Keratinocyte (primary cell): ENCODE measurements at regions not wholly inside any gene's neighbourhood (a gene's known extent, or its start where the extent isn't known, plus 50 kb on each side); places are given as distances from the start of the nearest gene placed in this dataset.

Source experiments
- DNase-seq: peaks from one replicate; pipeline ENCODE4 v3.0.0-alpha.2; 2011; ENCODE audit warnings: low read depth, missing footprints, low spot score
- FAIRE-seq: peaks from 2 replicates; lab custom pipeline; 2011; peaks lifted over from hg19 to GRCh38; lab: Jason Lieb, UNC
- H2AFZ ChIP-seq: 2 replicates; pipeline ENCODE4 v1.6.0; 2012; ENCODE audit warnings: low read length, control low read depth, inconsistent platforms; ENCODE audit not compliant: control insufficient read depth
- H3K27ac ChIP-seq: 2 replicates; pipeline ENCODE4 v1.5.1; 2011; ENCODE audit warnings: low read length; ENCODE audit not compliant: control insufficient read depth, insufficient read depth
- H3K27me3 ChIP-seq: 3 replicates; pipeline ENCODE4 v1.6.0; 2011; ENCODE audit warnings: low read length; ENCODE audit not compliant: control insufficient read depth, insufficient read depth; ENCODE audit errors: extremely low read depth
- H3K36me3 ChIP-seq, 2 experiments: 2 replicates in 1 of 2; 3 replicates in 1 of 2; pipeline ENCODE4 v1.5.1; 2011; ENCODE audit warnings: low read length in 2 of 2, mild to moderate bottlenecking in 1 of 2; ENCODE audit not compliant: control insufficient read depth in 2 of 2, insufficient read depth in 2 of 2; ENCODE audit errors: extremely low read depth in 1 of 2
- H3K4me1 ChIP-seq: 3 replicates; pipeline ENCODE4 v1.5.1; 2011; ENCODE audit warnings: low read length; ENCODE audit not compliant: control insufficient read depth, insufficient read depth; ENCODE audit errors: extremely low read depth
- H3K4me2 ChIP-seq: 3 replicates; pipeline ENCODE4 v1.6.0; 2011; ENCODE audit warnings: low read depth, low read length; ENCODE audit not compliant: control insufficient read depth, insufficient read depth; ENCODE audit errors: extremely low read depth
- H3K4me3 ChIP-seq, 3 experiments: fragments of 200-600 bp in 1 of 3; sonication (generic) in 1 of 3; 2 replicates in 2 of 3; 3 replicates in 1 of 3; pipeline ENCODE4 v1.5.1; 2011 to 2016; ENCODE audit warnings: low read length in 3 of 3, mild to moderate bottlenecking in 3 of 3, control low read depth in 2 of 3, inconsistent platforms in 1 of 3, low read depth in 1 of 3, mixed read lengths in 1 of 3, mixed run types in 1 of 3, moderate library complexity in 1 of 3; ENCODE audit not compliant: control insufficient read depth in 2 of 3, insufficient read depth in 2 of 3; ENCODE audit errors: extremely low read depth in 1 of 3
- H3K79me2 ChIP-seq: 2 replicates; pipeline ENCODE4 v1.6.0; 2012; ENCODE audit warnings: low read length; ENCODE audit not compliant: control insufficient read depth, insufficient read depth
- H3K9ac ChIP-seq: 3 replicates; pipeline ENCODE4 v1.6.0; 2011; ENCODE audit warnings: low read length; ENCODE audit not compliant: control insufficient read depth, insufficient read depth; ENCODE audit errors: extremely low read depth
- H3K9me1 ChIP-seq: 3 replicates; pipeline ENCODE4 v1.6.0; 2011; ENCODE audit warnings: low read length; ENCODE audit not compliant: control insufficient read depth, insufficient read depth; ENCODE audit errors: extremely low read depth
- H3K9me3 ChIP-seq: 2 replicates; pipeline ENCODE4 v1.5.1; 2012; ENCODE audit warnings: low read depth, low read length; ENCODE audit not compliant: control insufficient read depth
- H4K20me1 ChIP-seq: 3 replicates; pipeline ENCODE4 v1.6.0; 2011; ENCODE audit warnings: low read length; ENCODE audit not compliant: control insufficient read depth, insufficient read depth; ENCODE audit errors: extremely low read depth
- CTCF ChIP-seq, 3 experiments: IDR thresholded peaks in 1 of 3; conservative IDR thresholded peaks in 1 of 3; optimal IDR thresholded peaks in 1 of 3; 2 replicates in 2 of 3; 3 replicates in 1 of 3; pipeline versions ENCODE3 to v1.5.1; 2011; ENCODE audit warnings: low read length in 3 of 3, mild to moderate bottlenecking in 3 of 3, moderate library complexity in 2 of 3, control low read depth in 1 of 3, inconsistent platforms in 1 of 3; ENCODE audit not compliant: insufficient read depth in 2 of 3; ENCODE audit errors: extremely low read depth in 1 of 3
- EZH2 ChIP-seq: IDR thresholded peaks from one replicate; pipeline ENCODE4 v1.6.1; 2012; ENCODE audit warnings: inconsistent platforms, mild to moderate bottlenecking, low read length, moderate library complexity
- dilution Hi-C: fragments of 300-500 bp; cut with MboI; formaldehyde crosslinking; loops from one replicate; pipeline ENCODE4 v1.7.0; 2020; ENCODE audit warnings: low sequenced_read_pairs; ENCODE audit not compliant: extremely low pct_ligation_motif_present

- DNase-seq (no peak), FAIRE-seq (no peak)
- Histone ChIP-seq H3K9me1 (no peaks in the 10 kb centered on the region), H3K79me2 (no peaks in the 10 kb centered on the region), H3K4me1 (no peaks in the 10 kb centered on the region), H4K20me1 (no peaks in the 10 kb centered on the region), H3K4me3 (no peak overlapping the region), H3K9ac (no peak overlapping the region), H2AFZ (no peak overlapping the region), H3K4me2 (no peak overlapping the region), H3K27ac (no peak overlapping the region), H3K36me3 (no peaks in the 10 kb centered on the region), H3K27me3 (no peaks in the 10 kb centered on the region), H3K9me3 (no peaks in the 10 kb centered on the region)
- dilution Hi-C loops, result no loop called here
- TF ChIP-seq CTCF (optimal IDR thresholded peaks at IDR 0.05 in 1 of 3, IDR thresholded peaks at IDR 0.05 in 1 of 3, conservative IDR thresholded peaks at IDR 0.05 in 1 of 3; ENCODE audit: extremely low read depth in 1 of 3, insufficient read depth in 2 of 3, low read length in 3 of 3) (no peak), EZH2 (no peak)
Measured at GRCh38 chr9:18347386-18348082, 126.4 kb upstream of the ADAMTSL1 start.

GRCh38 chr9:18348083-18348475 is 125.9 kb upstream of the ADAMTSL1 start:
- H3K27me3 ChIP-seq, result no peaks in the 10 kb centered on the region
- no peaks in the 10 kb centered on the region for H3K9me3 ChIP-seq
- H4K20me1 ChIP-seq, result no peaks in the 10 kb centered on the region
- H3K79me2 ChIP-seq, result no peaks in the 10 kb centered on the region
- H3K9me1 ChIP-seq, result no peaks in the 10 kb centered on the region
- no peaks in the 10 kb centered on the region for H3K4me1 ChIP-seq
- H3K4me2 ChIP-seq, result no peak overlapping the region
- no peak overlapping the region for H3K9ac ChIP-seq
- no peaks in the 10 kb centered on the region for H3K36me3 ChIP-seq
- no peak overlapping the region for H3K27ac ChIP-seq
- no peak overlapping the region for H3K4me3 ChIP-seq
- dilution Hi-C loops, result no loop called here
- FAIRE-seq, result no peak
- DNase-seq, result no peak
- TF ChIP-seq EZH2 (no peak), CTCF (optimal IDR thresholded peaks at IDR 0.05 in 1 of 3, IDR thresholded peaks at IDR 0.05 in 1 of 3, conservative IDR thresholded peaks at IDR 0.05 in 1 of 3; ENCODE audit: extremely low read depth in 1 of 3, insufficient read depth in 2 of 3, low read length in 3 of 3) (no peak)
- H2AFZ ChIP-seq, result no peak overlapping the region
